H1 (cell line): ENCODE measurements at regions not wholly inside any gene's neighbourhood (a gene's known extent, or its start where the extent isn't known, plus 50 kb on each side); places are given as distances from the start of the nearest gene placed in this dataset.

Experiments used
- CTBP2 ChIP-seq: IDR thresholded peaks from 2 replicates; pipeline ENCODE4 v1.7.0; 2011; ENCODE audit warnings: borderline replicate concordance, mild to moderate bottlenecking, moderate library complexity, mixed read lengths, low read length; ENCODE audit not compliant: insufficient read depth, insufficient read length
- EGR1 ChIP-seq: IDR thresholded peaks from 2 replicates; pipeline ENCODE4 v1.6.1; 2011; ENCODE audit warnings: low read depth, low read length, borderline replicate concordance
- HDAC2 ChIP-seq, 2 experiments: fragments of 300-600 bp in 1 of 2; sonication (generic) in 1 of 2; IDR thresholded peaks; 2 replicates each; pipeline ENCODE4 v1.6.1; 2011 to 2012; ENCODE audit warnings: low read depth in 2 of 2, low read length in 2 of 2, mild to moderate bottlenecking in 2 of 2, moderate library complexity in 2 of 2, borderline replicate concordance in 1 of 2, inconsistent platforms in 1 of 2
- NANOG ChIP-seq: IDR thresholded peaks from 2 replicates; pipeline ENCODE4 v1.6.1; 2011; ENCODE audit warnings: low read length, low read depth, mild to moderate bottlenecking, inconsistent platforms; ENCODE audit not compliant: insufficient read depth, poor library complexity, severe bottlenecking
- SP4 ChIP-seq: IDR thresholded peaks from 2 replicates; pipeline ENCODE4 v1.6.1; 2012; ENCODE audit warnings: low read length, inconsistent platforms

DNA sequence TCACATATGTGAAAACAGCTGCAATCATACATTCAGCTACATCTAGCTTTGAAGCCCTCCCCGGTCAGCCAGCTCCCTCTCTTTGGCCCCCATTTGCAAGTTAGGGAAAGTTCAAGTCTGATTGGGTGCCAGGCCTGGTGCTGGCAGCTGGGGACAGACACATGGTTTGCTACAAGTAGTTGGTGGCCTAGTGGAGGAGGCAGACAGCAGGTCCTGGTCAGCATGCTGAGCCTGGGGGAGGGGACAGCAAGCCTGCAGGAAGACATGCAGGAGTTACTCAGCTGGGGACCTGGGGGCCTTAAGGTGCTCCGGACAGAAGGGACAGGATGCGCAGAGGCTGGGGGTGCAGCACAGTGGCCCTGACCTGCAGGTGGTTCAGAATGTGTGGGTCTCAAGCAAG is 956.9 kb upstream of the ZNF722 start (continued):
- TF ChIP-seq HDAC2 (IDR thresholded peaks at IDR 0.05; ENCODE audit: borderline replicate concordance in 1 of 2, low read depth in 2 of 2, low read length in 2 of 2) (no peak), EGR1 (no peak), CTBP2 (no peak), NANOG (no peak), SP4 (no peak)
